GM18867 (cell line): ENCODE measurements at regions not wholly inside any gene's neighbourhood (a gene's known extent, or its start where the extent isn't known, plus 50 kb on each side); places are given as distances from the start of the nearest gene placed in this dataset.
"Not testable (repeated sequence)": the region's sequence is repeated elsewhere in the genome, so short reads cannot be mapped to it uniquely, and the experiment has no call there.

Experiments
- ATAC-seq: cut with Tn5 transposase; IDR thresholded peaks from one replicate; pipeline ENCODE4 v1.9.1; 2021; ENCODE audit warnings: mild to moderate bottlenecking, moderate library complexity; ENCODE audit not compliant: unreplicated experiment

- ATAC-seq, result no peak
Measured at GRCh38 chr18:46179306-46179705, 75.1 kb downstream of the HAUS1 start.

DNA sequence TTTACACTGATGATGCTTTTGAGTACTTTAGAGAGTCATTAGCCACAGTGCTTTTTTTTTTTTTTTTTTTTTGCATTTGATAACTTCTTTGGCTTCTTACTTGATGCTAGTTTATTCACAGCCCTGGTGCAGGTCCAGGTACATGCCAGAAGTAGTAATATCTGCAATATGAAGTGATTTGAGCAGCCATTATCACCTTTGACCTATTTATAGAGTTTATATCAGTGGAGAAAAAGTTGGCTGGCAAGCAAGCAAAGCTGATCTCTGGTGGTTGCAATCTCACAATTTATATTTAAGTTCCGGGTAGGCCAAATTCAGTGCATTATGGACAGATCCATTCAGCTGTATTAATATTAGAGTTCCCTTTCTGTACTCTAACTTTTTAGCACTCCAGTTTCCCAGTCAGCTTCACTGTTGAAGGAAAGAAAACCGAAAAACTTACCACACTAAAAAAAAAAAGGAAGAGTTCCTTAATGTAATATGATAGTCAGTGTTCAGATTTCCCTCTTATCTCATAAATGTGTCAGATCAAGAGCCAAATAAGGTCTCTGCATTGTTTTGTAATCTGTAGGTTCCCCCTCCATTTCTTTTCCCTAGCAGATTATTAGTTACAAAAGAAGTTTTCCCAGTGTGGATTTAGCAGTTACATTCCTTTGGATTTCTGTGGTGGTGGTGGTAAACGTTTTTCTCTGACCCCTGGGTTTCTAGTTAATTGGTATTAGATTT is 78.6 kb downstream of the HAUS1 start:
- ATAC-seq, result no peak

DNA sequence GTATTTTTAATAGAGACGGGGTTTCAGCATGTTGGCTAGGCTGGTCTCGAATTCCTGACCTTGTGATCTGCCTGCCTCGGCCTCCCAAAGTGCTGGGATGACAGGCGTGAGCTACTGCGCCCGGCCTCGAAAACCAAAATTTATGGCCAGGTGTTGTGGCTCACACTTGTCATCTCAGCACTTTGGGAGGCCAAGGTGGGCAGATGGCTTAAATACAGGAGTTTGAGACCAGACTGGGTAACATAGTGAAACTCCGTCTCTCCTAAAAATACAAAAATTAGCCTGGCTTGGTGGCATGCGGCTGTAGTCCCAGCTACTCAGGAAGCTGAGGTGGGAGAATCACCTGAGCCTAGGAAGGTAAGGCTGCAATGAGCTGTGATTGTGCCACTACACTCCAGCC is 80.1 kb downstream of the HAUS1 start:
- peak; percentile 8 for ATAC-seq

DNA sequence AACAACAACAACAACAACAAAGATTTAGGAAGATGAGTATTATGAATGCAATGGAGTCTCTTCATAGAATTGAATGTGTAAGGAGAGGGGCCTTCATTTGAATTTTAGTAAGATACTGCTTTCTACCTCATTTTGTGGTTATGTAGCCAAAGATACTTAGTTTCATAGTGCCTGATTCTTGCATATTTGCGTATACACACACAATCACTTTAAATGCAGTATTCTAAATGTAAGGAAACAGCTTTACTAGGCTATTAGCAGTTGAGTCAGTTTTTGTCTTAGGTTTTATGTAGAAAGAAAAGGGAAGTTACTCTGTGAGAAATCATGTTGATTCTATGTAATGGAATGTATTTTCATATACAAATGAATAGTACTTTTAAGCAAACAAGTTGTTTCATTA is 80.5 kb downstream of the HAUS1 start:
- peak; percentile 49 for ATAC-seq

DNA sequence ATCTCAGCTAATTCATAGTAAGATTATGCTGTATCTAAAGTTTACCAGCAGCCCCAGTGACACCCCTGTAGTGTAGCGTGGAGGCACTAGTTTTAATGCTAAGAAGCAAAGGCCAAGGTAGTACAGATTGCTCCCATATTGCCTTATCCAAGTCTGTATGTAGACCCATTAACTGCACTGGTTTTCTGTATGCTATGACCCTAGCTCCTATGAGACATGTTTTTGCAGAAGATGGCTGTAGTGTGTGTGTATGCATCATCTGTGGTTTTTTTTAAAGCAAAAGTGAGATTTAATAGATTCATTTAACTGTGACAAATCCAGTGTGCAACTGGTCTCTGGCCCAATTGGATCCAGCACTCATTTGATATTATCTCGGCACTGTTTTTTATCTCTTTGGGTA is 86.5 kb downstream of the HAUS1 start:
- ATAC-seq, result no peak

GRCh38 chr18:46196627-46197243 is 92.5 kb downstream of the HAUS1 start:
- no peak for ATAC-seq

DNA sequence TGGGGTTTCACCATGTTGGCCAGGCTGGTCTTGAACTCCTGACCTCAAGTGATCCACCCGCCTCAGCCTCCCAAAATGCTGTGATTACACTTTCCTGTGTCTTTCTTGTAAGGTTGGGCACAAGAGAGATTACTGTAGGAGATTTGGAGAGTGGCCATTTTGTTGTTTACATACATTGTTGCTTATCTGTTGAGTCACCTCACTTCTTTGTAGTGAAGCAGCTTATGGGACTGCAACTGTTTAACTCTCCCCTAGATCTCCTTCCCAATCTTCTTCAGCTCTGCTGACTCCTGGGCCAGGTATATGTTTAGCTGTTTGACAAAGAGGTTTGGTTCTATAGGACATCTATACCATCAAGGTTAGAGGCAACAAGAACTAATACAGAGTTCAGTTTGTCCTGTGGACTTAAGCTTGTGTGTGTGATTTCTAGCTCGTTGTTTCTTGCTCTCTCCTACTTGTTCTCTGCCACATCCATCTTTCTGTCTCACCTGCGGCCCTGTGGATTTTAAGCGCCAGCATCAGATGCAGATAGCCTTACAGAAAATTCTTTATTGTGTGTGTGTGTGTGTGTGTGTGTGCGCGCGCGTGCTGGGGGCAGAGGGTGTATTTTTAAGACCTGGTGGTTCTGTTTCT is 95.4 kb downstream of the HAUS1 start:
- ATAC-seq, result no peak

DNA sequence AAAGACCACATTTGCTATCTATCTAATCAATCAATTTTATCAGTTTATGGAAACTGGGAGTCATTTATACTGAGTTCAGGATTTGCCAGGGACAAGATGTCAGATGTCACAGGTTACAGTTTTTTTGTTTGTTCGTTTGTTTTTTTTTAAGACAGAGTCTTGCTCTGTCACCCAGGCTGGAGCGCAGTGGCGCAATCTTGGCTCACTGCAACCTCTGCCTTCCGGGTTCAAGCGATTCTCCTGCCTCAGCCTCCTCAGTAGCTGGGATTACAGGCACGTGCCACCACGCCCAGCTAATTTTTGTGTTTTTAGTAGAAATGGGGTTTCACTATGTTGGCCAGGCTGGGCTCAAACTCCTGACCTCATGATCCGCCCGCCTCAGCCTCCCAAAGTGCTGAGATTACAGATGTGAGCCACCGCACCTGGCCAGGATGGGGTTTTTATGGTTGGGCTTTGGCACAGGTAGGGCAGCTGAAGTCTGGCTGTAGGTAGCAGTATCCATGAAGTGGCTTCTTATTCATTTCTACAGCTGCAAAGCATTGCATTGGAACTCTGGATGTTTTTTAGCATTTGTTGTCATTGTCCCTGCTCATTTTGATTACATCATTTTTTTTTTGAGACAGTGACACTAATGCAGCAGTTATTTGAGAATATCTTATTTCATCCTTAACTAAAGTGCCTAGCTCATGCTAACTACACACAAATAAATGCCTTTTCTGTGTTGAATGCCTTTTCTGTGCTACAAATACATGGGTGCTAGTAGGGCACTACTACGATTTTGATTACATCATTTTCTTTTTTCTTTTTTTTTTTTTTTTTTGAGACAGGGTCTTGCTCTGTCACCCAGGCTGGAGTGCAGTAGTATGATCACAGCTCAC is 96.2 kb downstream of the HAUS1 start:
- not testable (repeated sequence) for ATAC-seq

GRCh38 chr18:46204143-46204542 is 100.0 kb downstream of the HAUS1 start:
- ATAC-seq, result no peak

GRCh38 chr18:46207985-46208384 is 103.8 kb downstream of the HAUS1 start:
- no peak for ATAC-seq

DNA sequence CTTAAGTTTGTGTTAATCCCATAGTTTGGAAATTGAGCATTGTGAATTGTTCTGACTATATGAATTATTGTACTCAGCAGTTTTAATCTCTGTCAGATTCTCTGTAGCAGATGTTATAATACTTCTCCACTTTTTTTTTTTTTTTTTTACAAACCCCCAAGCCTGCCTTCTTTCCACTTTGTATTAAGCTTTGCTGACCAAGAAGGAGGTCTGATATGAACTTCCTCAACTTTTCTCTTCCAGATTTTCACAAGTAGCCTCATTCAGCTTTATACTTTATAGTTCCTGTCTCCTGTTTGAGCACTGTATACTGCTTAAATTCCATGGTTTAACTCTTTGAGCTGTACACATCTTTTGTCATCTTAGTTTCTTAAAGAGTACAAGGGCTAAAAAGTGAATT is 105.0 kb downstream of the HAUS1 start:
- ATAC-seq, result no peak

- ATAC-seq, result no peak
Measured at GRCh38 chr18:46211816-46212215, 107.6 kb downstream of the HAUS1 start.

- no peak for ATAC-seq
Measured at GRCh38 chr18:46212398-46212797, 108.2 kb downstream of the HAUS1 start.

DNA sequence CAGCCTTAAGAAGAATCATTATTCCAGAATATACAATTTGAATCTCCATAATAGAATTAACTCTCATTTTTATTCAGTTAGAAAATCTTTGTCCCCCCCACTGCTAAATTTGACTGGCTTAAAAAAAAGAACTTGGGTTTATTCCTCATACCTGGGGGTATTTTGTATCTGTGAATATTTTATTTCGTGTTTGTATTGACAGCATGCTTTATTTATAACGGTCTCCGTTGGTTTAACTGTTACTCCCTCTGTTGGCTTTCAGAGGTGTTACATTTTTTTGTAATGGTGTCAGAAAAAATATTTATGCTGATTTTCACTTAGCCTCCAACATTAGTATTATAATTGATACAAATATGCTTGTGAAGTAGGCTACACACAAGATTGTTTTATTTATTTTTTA is 109.1 kb downstream of the HAUS1 start:
- no peak for ATAC-seq

DNA sequence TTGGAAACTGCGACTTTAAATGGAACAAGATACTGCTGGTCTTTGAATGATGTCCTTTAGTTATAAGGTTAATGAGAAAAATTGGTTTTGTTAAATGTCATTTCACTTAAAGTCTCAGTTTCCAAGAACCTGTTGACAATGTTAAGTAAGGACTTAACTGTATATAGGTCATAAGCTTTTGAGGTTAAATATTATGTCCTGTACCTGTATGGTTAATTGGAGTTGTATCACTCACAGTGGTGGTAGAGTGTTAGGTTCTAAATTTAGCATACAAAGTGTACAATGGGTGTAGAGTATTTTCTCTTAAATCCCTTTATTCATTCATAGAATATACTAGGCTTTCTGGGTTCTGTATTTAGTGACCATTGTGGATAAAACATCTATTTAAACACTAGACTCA is 110.2 kb downstream of the HAUS1 start:
- ATAC-seq, result no peak

- no peak for ATAC-seq
Measured at GRCh38 chr18:46215902-46216723, 111.9 kb downstream of the HAUS1 start.

DNA sequence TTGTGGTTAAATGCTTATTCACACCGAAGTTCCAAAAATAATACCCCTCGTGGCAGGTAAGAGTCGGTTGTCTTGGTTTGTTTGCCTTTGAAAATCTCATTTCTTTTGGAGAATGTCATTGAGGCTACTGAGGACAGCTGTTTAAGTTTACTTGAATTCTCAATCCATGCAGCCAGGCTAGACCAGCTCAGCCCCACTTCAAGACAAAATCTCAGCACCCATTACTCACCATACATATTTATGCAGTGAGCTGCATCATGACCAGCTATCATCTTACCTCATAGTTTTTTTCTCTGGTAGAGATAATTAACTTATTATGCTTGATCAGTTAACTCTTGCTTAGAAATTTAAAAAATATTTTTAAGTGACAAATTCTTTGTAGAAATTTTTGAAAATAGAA is 115.9 kb downstream of the HAUS1 start:
- no peak for ATAC-seq

DNA sequence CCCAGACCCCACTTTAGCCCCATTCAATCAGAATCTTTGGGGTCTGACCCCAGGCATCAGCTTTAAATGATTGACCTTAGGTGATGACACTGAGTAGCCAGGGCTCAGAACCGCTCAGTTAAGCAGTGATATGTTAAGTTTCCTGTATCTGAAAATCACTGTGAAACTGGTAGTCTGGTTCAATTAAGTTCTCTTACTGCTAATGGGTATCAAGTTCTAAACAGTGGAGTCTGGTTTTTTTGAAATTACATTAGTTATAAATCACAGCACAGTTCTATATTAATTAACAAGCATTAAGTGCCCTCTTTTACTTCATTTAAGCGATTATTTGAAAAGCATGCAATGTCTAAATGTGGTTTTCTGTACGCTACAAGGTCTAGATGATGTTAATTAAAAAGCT is 117.9 kb downstream of the HAUS1 start:
- ATAC-seq, result no peak

GRCh38 chr18:46222710-46223360 is 118.7 kb downstream of the HAUS1 start:
- no peak for ATAC-seq

DNA sequence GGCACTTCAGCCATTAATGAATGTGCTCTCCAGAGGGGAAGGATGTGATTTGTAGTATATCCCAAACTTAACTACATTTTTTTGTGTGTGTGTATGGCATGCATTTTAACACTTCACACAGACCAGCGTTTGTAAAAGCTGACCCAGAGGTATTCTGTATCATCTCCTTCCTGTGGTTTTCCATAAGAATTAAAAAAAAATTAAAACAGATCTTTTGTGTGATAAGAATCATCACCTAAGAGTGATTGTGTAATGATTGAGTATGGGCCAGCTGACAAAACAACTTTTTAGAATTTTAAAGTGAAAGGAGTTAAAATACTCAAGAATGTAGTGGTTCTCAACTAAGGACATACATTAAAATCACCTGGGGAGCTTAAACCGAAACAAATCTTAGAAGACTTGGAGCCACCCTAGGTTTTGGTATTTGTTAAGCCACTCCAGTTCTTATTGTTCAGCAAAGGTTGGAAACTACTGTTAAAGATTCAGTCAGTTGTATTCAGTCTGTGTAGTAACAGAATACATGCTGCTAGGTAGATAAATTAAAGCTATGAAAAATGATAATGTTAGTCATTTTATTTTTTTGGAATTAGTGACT is 120.1 kb downstream of the HAUS1 start:
- ATAC-seq, result no peak
